ENCODE measurements at regions not wholly inside any gene's neighbourhood (a gene's known extent, or its start where the extent isn't known, plus 50 kb on each side); places are given as distances from the start of the nearest gene placed in this dataset.

- TF ChIP-seq, protein P1, sequence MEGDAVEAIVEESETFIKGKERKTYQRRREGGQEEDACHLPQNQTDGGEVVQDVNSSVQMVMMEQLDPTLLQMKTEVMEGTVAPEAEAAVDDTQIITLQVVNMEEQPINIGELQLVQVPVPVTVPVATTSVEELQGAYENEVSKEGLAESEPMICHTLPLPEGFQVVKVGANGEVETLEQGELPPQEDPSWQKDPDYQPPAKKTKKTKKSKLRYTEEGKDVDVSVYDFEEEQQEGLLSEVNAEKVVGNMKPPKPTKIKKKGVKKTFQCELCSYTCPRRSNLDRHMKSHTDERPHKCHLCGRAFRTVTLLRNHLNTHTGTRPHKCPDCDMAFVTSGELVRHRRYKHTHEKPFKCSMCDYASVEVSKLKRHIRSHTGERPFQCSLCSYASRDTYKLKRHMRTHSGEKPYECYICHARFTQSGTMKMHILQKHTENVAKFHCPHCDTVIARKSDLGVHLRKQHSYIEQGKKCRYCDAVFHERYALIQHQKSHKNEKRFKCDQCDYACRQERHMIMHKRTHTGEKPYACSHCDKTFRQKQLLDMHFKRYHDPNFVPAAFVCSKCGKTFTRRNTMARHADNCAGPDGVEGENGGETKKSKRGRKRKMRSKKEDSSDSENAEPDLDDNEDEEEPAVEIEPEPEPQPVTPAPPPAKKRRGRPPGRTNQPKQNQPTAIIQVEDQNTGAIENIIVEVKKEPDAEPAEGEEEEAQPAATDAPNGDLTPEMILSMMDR (IDR thresholded peaks at IDR 0.05) = no peak
- H3K36me3 ChIP-seq = no peaks in the 10 kb centered on the region
- no peaks in the 10 kb centered on the region for H3K4me1 ChIP-seq
- no peaks in the 10 kb centered on the region for H3K27me3 ChIP-seq
- no peak overlapping the region for H3K27ac ChIP-seq
- no peak for ATAC-seq
- DNase-seq = no peak
- H3K4me3 ChIP-seq = no peak overlapping the region
- intact Hi-C loops (cut with DNase I) = no loop called here
- H3K9me3 ChIP-seq = peaks cover 0 to 10% of the 10 kb centered on the region in 2 donors
These were observed 313.6 kb upstream of the MYOCD start for GRCh38 chr17:12352127-12352526.

GRCh38 chr17:12357600-12357999 lies 308.1 kb upstream of the MYOCD start:
- H3K9me3 ChIP-seq = no peaks in the 10 kb centered on the region
- DNase-seq (no peak), ATAC-seq (no peak)
- no peaks in the 10 kb centered on the region for H3K4me1 ChIP-seq
- peaks cover 0 to 5% of the 10 kb centered on the region in 2 donors for H3K27me3 ChIP-seq
- TF ChIP-seq, protein P1 (IDR thresholded peaks at IDR 0.05) = no peak
- no peak overlapping the region for H3K27ac ChIP-seq
- intact Hi-C loops (cut with DNase I) = no loop called here
- no peak overlapping the region for H3K4me3 ChIP-seq
- H3K36me3 ChIP-seq = no peaks in the 10 kb centered on the region

DNA sequence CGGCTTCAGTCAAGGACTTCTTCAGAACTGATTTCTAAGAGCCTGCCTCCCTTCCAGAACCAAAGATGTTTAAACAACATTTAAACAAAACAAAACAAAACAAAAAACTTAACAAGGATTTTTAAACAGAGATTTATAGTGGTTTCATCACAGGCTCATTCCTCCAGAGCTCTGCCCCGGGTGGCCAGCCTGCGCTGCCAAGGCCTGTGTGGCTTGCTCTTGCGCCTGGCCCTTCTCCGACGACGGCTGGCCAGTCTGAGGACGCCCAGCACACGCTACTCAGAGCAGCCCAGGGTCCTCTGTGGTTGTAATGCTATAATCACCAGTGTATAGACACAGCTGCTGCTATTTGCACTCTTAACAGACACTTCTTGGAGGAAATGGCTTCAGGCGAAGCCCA lies 307.2 kb upstream of the MYOCD start:
- peak in 3 of 4 donors; percentile 42 to 65 (median 48) for DNase-seq
- Histone ChIP-seq H3K9me3 (no peaks in the 10 kb centered on the region), H3K27ac (no peak overlapping the region), H3K27me3 (peaks cover 0 to 5% of the 10 kb centered on the region in 2 donors), H3K4me3 (no peak overlapping the region), H3K4me1 (no peaks in the 10 kb centered on the region), H3K36me3 (no peaks in the 10 kb centered on the region)
- intact Hi-C loops (cut with DNase I) = no loop called here
- TF ChIP-seq, protein P1 (IDR thresholded peaks at IDR 0.05) = no peak
- ATAC-seq = peak; percentile 75

- Histone ChIP-seq H3K36me3 (no peaks in the 10 kb centered on the region), H3K9me3 (peaks cover 0 to 5% of the 10 kb centered on the region in 2 donors), H3K27ac (no peak overlapping the region), H3K4me1 (no peaks in the 10 kb centered on the region), H3K4me3 (no peak overlapping the region), H3K27me3 (peaks cover 0 to 5% of the 10 kb centered on the region in 2 donors)
- TF ChIP-seq, protein P1 (IDR thresholded peaks at IDR 0.05) = no peak
- ATAC-seq (no peak), DNase-seq (no peak)
- intact Hi-C loops (cut with DNase I) = no loop called here
These were observed 302.7 kb upstream of the MYOCD start for GRCh38 chr17:12362853-12363455.

DNA sequence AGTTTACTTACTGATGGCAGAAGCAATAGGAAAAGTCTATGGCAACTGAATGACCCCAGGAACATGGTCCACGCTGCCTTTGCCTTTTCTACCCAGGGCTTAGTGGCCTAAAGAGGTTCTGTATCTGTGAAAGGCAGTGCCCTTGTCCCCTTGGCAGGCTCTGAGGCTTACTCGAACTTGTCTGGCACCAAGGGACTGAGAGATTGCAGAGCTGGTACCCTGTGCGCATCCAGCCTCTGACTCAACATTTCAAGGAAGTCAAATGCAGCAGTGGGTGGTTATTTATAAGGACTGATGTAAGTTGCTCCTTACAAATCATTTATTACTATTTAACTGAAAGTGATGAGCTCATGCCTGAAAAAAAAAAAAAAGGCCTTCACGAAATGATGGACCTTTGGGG lies 299.9 kb upstream of the MYOCD start:
- TF ChIP-seq, protein P1 (IDR thresholded peaks at IDR 0.05) = no peak
- ATAC-seq = no peak
- Histone ChIP-seq H3K4me3 (no peak overlapping the region), H3K9me3 (peaks cover 0 to 5% of the 10 kb centered on the region in 2 donors), H3K27ac (no peak overlapping the region), H3K4me1 (no peaks in the 10 kb centered on the region), H3K27me3 (peaks cover 0 to under 1% of the 10 kb centered on the region in 2 donors), H3K36me3 (no peaks in the 10 kb centered on the region)
- DNase-seq = no peak
- intact Hi-C loops (cut with DNase I) = no loop called here
